T-cell (primary cell): ENCODE measurements at regions not wholly inside any gene's neighbourhood (a gene's known extent, or its start where the extent isn't known, plus 50 kb on each side); places are given as distances from the start of the nearest gene placed in this dataset.

Experiments used
- ATAC-seq, 4 experiments: fragments of 200-7000 bp in 3 of 4; fragments of 150-1000 bp in 1 of 4; cut with Tn5 transposase; replicated peaks in 1 of 4; 1 replicate in 3 of 4; 2 replicates in 1 of 4; pipeline ENCODE4 v1.10.0; 2021; ENCODE audit warnings: moderate library complexity in 3 of 4, mild to moderate bottlenecking in 2 of 4, moderate number of reproducible peaks in 1 of 4
- CTCF ChIA-PET, 2 donors: fragments of 300-600 bp; sonication (Branson Sonifier 250); formaldehyde crosslinking; loops; one replicate each; lab custom pipeline; 2022; ENCODE audit warnings: antibody characterized with exemption in 2 of 2; lab: Charles Lee
- POLR2A ChIA-PET, 2 donors: fragments of 300-600 bp; sonication (Branson Sonifier 250); formaldehyde crosslinking; loops; one replicate each; lab custom pipeline; 2022; ENCODE audit warnings: antibody characterized with exemption in 2 of 2; lab: Charles Lee
- DNase-seq, 35 experiments: peaks; one replicate each; pipeline versions ENCODE4 v3.0.0 to v3.0.0-alpha.2; 2013 to 2023
- H3K27ac ChIP-seq: one replicate; pipeline ENCODE4 v1.5.1; 2013; ENCODE audit warnings: low read length
- H3K27me3 ChIP-seq, 2 experiments: replicated peaks in 1 of 2; 1 replicate in 1 of 2; 2 replicates in 1 of 2; pipeline versions ENCODE4 v1.6.1 to v1.7.0; 2013; ENCODE audit warnings: low read length in 1 of 2, mixed read lengths in 1 of 2; ENCODE audit not compliant: control insufficient read depth in 2 of 2, insufficient read depth in 2 of 2; ENCODE audit errors: extremely low read depth in 1 of 2
- H3K36me3 ChIP-seq, 2 donors: 1 replicate in 1 of 2; 2 replicates in 1 of 2; pipeline versions ENCODE4 v1.6.1 to v1.7.0; 2013; ENCODE audit warnings: low read length in 1 of 2; ENCODE audit not compliant: control insufficient read depth in 2 of 2, insufficient read depth in 1 of 2; ENCODE audit errors: extremely low read depth in 1 of 2
- H3K4me1 ChIP-seq, 2 experiments: 1 replicate in 1 of 2; 2 replicates in 1 of 2; pipeline versions ENCODE4 v1.6.1 to v1.7.0; 2013; ENCODE audit warnings: low read length in 2 of 2, mixed read lengths in 1 of 2; ENCODE audit not compliant: insufficient read depth in 2 of 2, control insufficient read depth in 1 of 2; ENCODE audit errors: extremely low read depth in 1 of 2
- H3K4me3 ChIP-seq, 2 donors: 1 replicate in 1 of 2; 2 replicates in 1 of 2; pipeline versions ENCODE4 v1.5.1 to v1.7.0; 2013; ENCODE audit warnings: mild to moderate bottlenecking in 2 of 2, low read length in 1 of 2, moderate library complexity in 1 of 2; ENCODE audit not compliant: control insufficient read depth in 1 of 2; ENCODE audit errors: extremely low read depth in 1 of 2
- H3K9me3 ChIP-seq: 2 replicates; pipeline ENCODE4 v1.7.0; 2013
- H3K27ac Mint-ChIP-seq, 2 donors: one replicate each; pipeline ENCODE4 v1.8.0; 2020 to 2021; ENCODE audit warnings: mild to moderate bottlenecking in 2 of 2, mixed read lengths in 2 of 2
- H3K27me3 Mint-ChIP-seq, 2 donors: one replicate each; pipeline ENCODE4 v1.8.0; 2021 to 2022; ENCODE audit warnings: mixed read lengths in 2 of 2
- H3K36me3 Mint-ChIP-seq: one replicate; pipeline ENCODE4 v1.8.0; 2021; ENCODE audit warnings: mixed read lengths
- H3K4me1 Mint-ChIP-seq, 3 donors: one replicate each; pipeline ENCODE4 v1.8.0; 2020 to 2022; ENCODE audit warnings: mixed read lengths in 3 of 3, mild to moderate bottlenecking in 1 of 3
- H3K4me3 Mint-ChIP-seq, 3 donors: one replicate each; pipeline ENCODE4 v1.8.0; 2020 to 2022; ENCODE audit warnings: mild to moderate bottlenecking in 3 of 3, mixed read lengths in 3 of 3, moderate library complexity in 3 of 3
- H3K9me3 Mint-ChIP-seq, 3 donors: one replicate each; pipeline ENCODE4 v1.8.0; 2020 to 2022; ENCODE audit warnings: mixed read lengths in 3 of 3
- WGBS: methylation state at CpG from one replicate; pipeline ENCODE4 v1.1.5; 2013; ENCODE audit warnings: missing lambda C conversion rate; ENCODE audit not compliant: insufficient coverage; 5-methylcytosine and 5-hydroxymethylcytosine counted together

GRCh38 chr15:29433050-29433318, 163.4 kb upstream of the NSMCE3 start:
- H3K9me3 ChIP-seq: no peaks in the 10 kb centered on the region
- H3K36me3 ChIP-seq: no peaks in the 10 kb centered on the region
- no peaks in the 10 kb centered on the region for H3K9me3 Mint-ChIP-seq
- ChIA-PET CTCF (no interaction called here), POLR2A (no interaction called here)
- DNase-seq (no peak), ATAC-seq (no peak)
- peaks cover 7 to 29% of the 10 kb centered on the region in 2 donors for H3K27me3 Mint-ChIP-seq
- no peak overlapping the region for H3K4me3 ChIP-seq
- H3K36me3 Mint-ChIP-seq: no peaks in the 10 kb centered on the region
- H3K4me3 Mint-ChIP-seq: no peak overlapping the region
- WGBS: 80% methylated on average over 1 of the region's 2 CpGs
- H3K27ac Mint-ChIP-seq: no peak overlapping the region
- H3K27ac ChIP-seq: no peak overlapping the region
- peaks cover 0 to 16% of the 10 kb centered on the region in 2 experiments for H3K27me3 ChIP-seq
- H3K4me1 Mint-ChIP-seq: no peaks in the 10 kb centered on the region
- no peaks in the 10 kb centered on the region for H3K4me1 ChIP-seq

DNA sequence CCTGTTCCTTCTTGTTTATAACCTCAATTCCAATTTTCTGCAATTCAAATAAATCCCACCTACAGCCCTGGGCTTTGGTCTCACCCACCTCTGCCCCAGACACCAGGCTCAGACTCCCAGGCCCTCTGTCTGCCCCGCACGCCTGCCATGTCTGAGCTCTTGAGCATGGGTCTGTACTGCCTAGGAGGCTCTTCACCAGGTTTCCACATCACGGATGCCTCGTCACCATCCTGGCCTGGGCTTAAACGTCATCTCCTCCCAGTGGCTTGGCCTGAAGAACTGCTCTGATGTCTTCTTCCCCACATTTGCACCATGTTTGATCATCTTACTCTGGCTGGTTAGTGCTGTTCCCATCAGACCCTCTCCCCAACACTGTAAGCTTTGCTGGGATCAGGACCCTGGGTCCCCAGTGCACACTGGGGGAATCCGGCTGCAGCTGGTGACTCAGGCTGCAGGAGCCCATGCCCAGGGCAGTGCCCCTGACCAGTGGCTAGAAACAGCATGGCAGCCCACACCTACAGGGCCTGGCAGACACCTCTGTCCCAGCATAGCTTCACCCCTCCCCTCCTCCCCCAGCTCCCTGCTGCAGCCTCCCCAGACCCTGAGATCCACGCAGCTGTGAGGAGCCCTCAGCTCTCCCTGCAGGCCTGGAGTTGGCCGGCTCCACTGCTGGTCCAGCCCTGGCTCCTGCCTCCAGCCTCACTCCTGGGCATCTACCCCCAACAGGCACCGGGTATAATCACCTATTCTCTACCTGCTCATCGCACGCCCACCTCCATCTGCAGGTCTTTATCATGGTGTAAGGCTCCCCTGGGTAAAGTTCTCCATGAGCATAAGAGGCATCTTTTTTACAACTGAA, 162.8 kb upstream of the NSMCE3 start:
- Histone ChIP-seq H3K36me3 (no peaks in the 10 kb centered on the region), H3K9me3 (no peaks in the 10 kb centered on the region), H3K27ac (no peak overlapping the region), H3K4me3 (no peak overlapping the region), H3K4me1 (no peaks in the 10 kb centered on the region), H3K27me3 (peaks cover 0 to 16% of the 10 kb centered on the region in 2 experiments)
- Mint-ChIP-seq H3K36me3 (no peaks in the 10 kb centered on the region), H3K27ac (no peak overlapping the region), H3K27me3 (peaks cover 11 to 29% of the 10 kb centered on the region in 2 donors), H3K9me3 (no peaks in the 10 kb centered on the region), H3K4me3 (no peak overlapping the region), H3K4me1 (no peaks in the 10 kb centered on the region)
- POLR2A ChIA-PET: no interaction called here
- WGBS: 76% methylated on average over 8 of the region's 11 CpGs
- CTCF ChIA-PET: no interaction called here
- DNase-seq: no peak
- no peak for ATAC-seq

DNA sequence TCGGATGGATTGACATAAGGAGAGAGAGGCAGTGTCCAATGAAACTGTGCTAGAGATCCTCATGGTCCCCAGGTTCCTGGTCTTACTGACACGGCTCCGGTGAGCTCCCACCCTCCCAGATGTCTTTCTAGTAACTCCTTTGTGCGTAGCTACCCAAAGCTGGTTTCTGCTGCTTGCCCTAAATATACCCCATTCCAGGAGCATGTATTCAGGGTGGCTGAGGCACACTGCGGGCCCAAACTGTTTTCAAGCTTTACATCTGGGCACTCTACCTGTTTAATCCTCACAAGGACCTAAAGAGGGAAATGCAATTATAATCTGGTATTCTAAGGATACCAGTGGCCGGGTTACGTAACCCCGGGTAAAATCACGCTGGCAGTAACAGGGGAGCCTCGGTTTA, 161.2 kb upstream of the NSMCE3 start:
- Histone ChIP-seq H3K4me3 (no peak overlapping the region), H3K9me3 (no peaks in the 10 kb centered on the region), H3K4me1 (no peaks in the 10 kb centered on the region), H3K36me3 (no peaks in the 10 kb centered on the region), H3K27me3 (peaks cover 0 to 16% of the 10 kb centered on the region in 2 experiments), H3K27ac (no peak overlapping the region)
- ChIA-PET POLR2A (no interaction called here), CTCF (interaction anchor here in 1 of 2 donors (0.6 kb wide), 1 partner anchor 479 kb away, joined by 5 read pairs; no protein-coding TSS in a partner anchor)
- no peak for DNase-seq
- no peaks in the 10 kb centered on the region for H3K36me3 Mint-ChIP-seq
- no peak overlapping the region for H3K27ac Mint-ChIP-seq
- no peak overlapping the region for H3K4me3 Mint-ChIP-seq
- H3K27me3 Mint-ChIP-seq: peaks cover 12 to 33% of the 10 kb centered on the region in 2 donors
- ATAC-seq: no peak
- no peaks in the 10 kb centered on the region for H3K9me3 Mint-ChIP-seq
- H3K4me1 Mint-ChIP-seq: no peaks in the 10 kb centered on the region
- 44% methylated on average over 2 of the region's 10 CpGs for WGBS

- 86% methylated on average over 4 of the region's 4 CpGs for WGBS
Measured at GRCh38 chr15:29430124-29430523, 160.5 kb upstream of the NSMCE3 start.

GRCh38 chr15:29429584-29429983, 160.0 kb upstream of the NSMCE3 start:
- WGBS: 100% methylated on average over 2 of the region's 13 CpGs
- Histone ChIP-seq H3K4me1 (no peaks in the 10 kb centered on the region), H3K9me3 (no peaks in the 10 kb centered on the region), H3K27me3 (peaks cover 0 to 15% of the 10 kb centered on the region in 2 experiments), H3K27ac (no peak overlapping the region), H3K4me3 (no peak overlapping the region), H3K36me3 (no peaks in the 10 kb centered on the region)
- H3K27ac Mint-ChIP-seq: no peak overlapping the region
- DNase-seq (no peak), ATAC-seq (no peak)
- CTCF ChIA-PET: no interaction called here
- H3K9me3 Mint-ChIP-seq: peaks cover 0 to 2% (median 0%) of the 10 kb centered on the region in 3 donors
- no peaks in the 10 kb centered on the region for H3K4me1 Mint-ChIP-seq
- POLR2A ChIA-PET: no interaction called here
- no peak overlapping the region for H3K4me3 Mint-ChIP-seq
- no peaks in the 10 kb centered on the region for H3K36me3 Mint-ChIP-seq
- H3K27me3 Mint-ChIP-seq: peaks cover 9 to 30% of the 10 kb centered on the region in 2 donors

More at GRCh38 chr15:29430124-29430523, 160.5 kb upstream of the NSMCE3 start:
- POLR2A ChIA-PET: no interaction called here
- Mint-ChIP-seq H3K4me1 (no peaks in the 10 kb centered on the region), H3K36me3 (no peaks in the 10 kb centered on the region), H3K9me3 (no peaks in the 10 kb centered on the region), H3K4me3 (no peak overlapping the region), H3K27ac (no peak overlapping the region), H3K27me3 (peaks cover 12 to 30% of the 10 kb centered on the region in 2 donors)
- H3K9me3 ChIP-seq: no peaks in the 10 kb centered on the region
- no peak for DNase-seq
- ATAC-seq: no peak
- H3K27me3 ChIP-seq: peaks cover 0 to 16% of the 10 kb centered on the region in 2 experiments
- no peak overlapping the region for H3K4me3 ChIP-seq
- CTCF ChIA-PET: no interaction called here
- no peaks in the 10 kb centered on the region for H3K4me1 ChIP-seq
- H3K36me3 ChIP-seq: no peaks in the 10 kb centered on the region
- no peak overlapping the region for H3K27ac ChIP-seq

- ChIA-PET POLR2A (no interaction called here), CTCF (no interaction called here)
- Mint-ChIP-seq H3K4me3 (no peak overlapping the region), H3K9me3 (peaks cover 0 to 5% (median 0%) of the 10 kb centered on the region in 3 donors), H3K36me3 (no peaks in the 10 kb centered on the region), H3K27ac (no peak overlapping the region), H3K4me1 (no peaks in the 10 kb centered on the region), H3K27me3 (peaks cover 9 to 25% of the 10 kb centered on the region in 2 donors)
- DNase-seq (no peak), ATAC-seq (no peak)
- no peak overlapping the region for H3K27ac ChIP-seq
- 83% methylated on average over 3 of the region's 7 CpGs for WGBS
- H3K4me1 ChIP-seq: no peaks in the 10 kb centered on the region
- peaks cover 0 to 13% of the 10 kb centered on the region in 2 experiments for H3K27me3 ChIP-seq
- no peaks in the 10 kb centered on the region for H3K36me3 ChIP-seq
- H3K9me3 ChIP-seq: no peaks in the 10 kb centered on the region
- no peak overlapping the region for H3K4me3 ChIP-seq
Measured at GRCh38 chr15:29428925-29429573, 159.4 kb upstream of the NSMCE3 start.
